ENCODE measurements at regions not wholly inside any gene's neighbourhood (a gene's known extent, or its start where the extent isn't known, plus 50 kb on each side); places are given as distances from the start of the nearest gene placed in this dataset.
"Not testable (repeated sequence)": the region's sequence is repeated elsewhere in the genome, so short reads cannot be mapped to it uniquely, and the experiment has no call there.

- H3K27me3 Mint-ChIP-seq, result peaks cover 18% of the 10 kb centered on the region
- intact Hi-C loops (cut with DNase I, micrococcal nuclease); H3K27me3 ChIP-seq (ENCODE audit: control insufficient read depth in 1 of 2, insufficient read depth in 2 of 2, low read length in 2 of 2); H3K4me1 Mint-ChIP-seq (ENCODE audit: low read depth); H3K4me3 Mint-ChIP-seq; H3K27ac ChIP-seq (ENCODE audit: low read depth in 1 of 2, low read length in 2 of 2); H3K9me3 ChIP-seq (ENCODE audit: control insufficient read depth in 1 of 2, insufficient read depth in 1 of 2, low read length in 2 of 2); POLR2A ChIA-PET; H3K36me3 ChIP-seq (ENCODE audit: insufficient read depth, low read length); H3K9me3 Mint-ChIP-seq; H3K36me3 Mint-ChIP-seq (ENCODE audit: low read depth); H3K4me3 ChIP-seq (ENCODE audit: low read length); ATAC-seq (ENCODE audit: poor library complexity); DNase-seq; H3K4me1 ChIP-seq (ENCODE audit: insufficient read depth, low read length); CTCF ChIA-PET; H3K27ac Mint-ChIP-seq: not testable (repeated sequence)
Measured at GRCh38 chr4:27075603-27076002, 215.0 kb downstream of the STIM2 start.

GRCh38 chr4:27078934-27079455 is 218.4 kb downstream of the STIM2 start:
- CTCF ChIA-PET, result no interaction called here

GRCh38 chr4:27081675-27082586 is 221.3 kb downstream of the STIM2 start:
- no peak overlapping the region for H3K4me3 ChIP-seq (ENCODE audit: low read length)
- no peak overlapping the region for H3K27ac ChIP-seq (ENCODE audit: low read depth in 1 of 2, low read length in 2 of 2)
- ChIA-PET CTCF (no interaction called here), POLR2A (no interaction called here)
- intact Hi-C loops (cut with DNase I, micrococcal nuclease), result no loop called here
- no peak overlapping the region for H3K27ac Mint-ChIP-seq
- H3K4me3 Mint-ChIP-seq, result no peak overlapping the region
- DNase-seq (no peak), ATAC-seq (ENCODE audit: poor library complexity) (no peak)
- peaks cover 72% of the 10 kb centered on the region for H3K27me3 Mint-ChIP-seq
- peaks cover 21% of the 10 kb centered on the region for H3K4me1 Mint-ChIP-seq (ENCODE audit: low read depth)
- H3K27me3 ChIP-seq (ENCODE audit: control insufficient read depth in 1 of 2, insufficient read depth in 2 of 2, low read length in 2 of 2), result peaks cover 19 to 54% of the 10 kb centered on the region in 2 experiments
- H3K4me1 ChIP-seq (ENCODE audit: insufficient read depth, low read length), result peaks cover 8% of the 10 kb centered on the region
- H3K9me3 ChIP-seq (ENCODE audit: control insufficient read depth in 1 of 2, insufficient read depth in 1 of 2, low read length in 2 of 2), result no peaks in the 10 kb centered on the region
- H3K36me3 Mint-ChIP-seq (ENCODE audit: low read depth), result no peaks in the 10 kb centered on the region
- peaks cover 4% of the 10 kb centered on the region for H3K9me3 Mint-ChIP-seq
- TF ChIP-seq CTCF (IDR thresholded peaks at IDR 0.05), result no peak
- no peaks in the 10 kb centered on the region for H3K36me3 ChIP-seq (ENCODE audit: insufficient read depth, low read length)

More at GRCh38 chr4:27078934-27079455, 218.4 kb downstream of the STIM2 start:
- peaks cover 5% of the 10 kb centered on the region for H3K4me1 Mint-ChIP-seq (ENCODE audit: low read depth)
- POLR2A ChIA-PET, result no interaction called here
- Histone ChIP-seq H3K9me3 (ENCODE audit: control insufficient read depth in 1 of 2, insufficient read depth in 1 of 2, low read length in 2 of 2) (peaks cover 0 to 8% of the 10 kb centered on the region in 2 experiments), H3K4me1 (ENCODE audit: insufficient read depth, low read length) (no peaks in the 10 kb centered on the region), H3K27me3 (ENCODE audit: control insufficient read depth in 1 of 2, insufficient read depth in 2 of 2, low read length in 2 of 2) (peaks cover 4 to 26% of the 10 kb centered on the region in 2 experiments), H3K4me3 (ENCODE audit: low read length) (no peak overlapping the region), H3K27ac (ENCODE audit: low read depth in 1 of 2, low read length in 2 of 2) (no peak overlapping the region), H3K36me3 (ENCODE audit: insufficient read depth, low read length) (no peaks in the 10 kb centered on the region)
- H3K4me3 Mint-ChIP-seq, result no peak overlapping the region
- ATAC-seq (ENCODE audit: poor library complexity) (no peak), DNase-seq (no peak)
- H3K27me3 Mint-ChIP-seq, result peaks cover 43% of the 10 kb centered on the region
- no peaks in the 10 kb centered on the region for H3K36me3 Mint-ChIP-seq (ENCODE audit: low read depth)
- TF ChIP-seq CTCF (IDR thresholded peaks at IDR 0.05), result no peak
- intact Hi-C loops (cut with DNase I, micrococcal nuclease), result no loop called here
- peaks cover 4% of the 10 kb centered on the region for H3K9me3 Mint-ChIP-seq
- H3K27ac Mint-ChIP-seq, result no peak overlapping the region

All from CD4-positive, alpha-beta T cell (primary cell).